Tibial nerve (tissue), 4 donors: ENCODE measurements at regions not wholly inside any gene's neighbourhood (a gene's known extent, or its start where the extent isn't known, plus 50 kb on each side); places are given as distances from the start of the nearest gene placed in this dataset.

ENCODE experiments used
- DNase-seq, 2 donors: peaks; one replicate each; pipeline ENCODE4 v3.0.0-alpha.2; 2019; ENCODE audit warnings: low spot score in 2 of 2
- H3K27ac ChIP-seq, 4 donors: fragments of 200-600 bp; sonication (generic) in 3 of 4; one replicate each; pipeline ENCODE4 v1.5.1; 2017 to 2019; ENCODE audit warnings: mild to moderate bottlenecking in 1 of 4
- H3K27me3 ChIP-seq, 2 donors: fragments of 200-600 bp; sonication (generic) in 1 of 2; one replicate each; pipeline versions ENCODE4 v1.5.1 to v1.6.0; 2017 to 2019
- H3K36me3 ChIP-seq, 3 donors: fragments of 200-600 bp; sonication (generic); one replicate each; pipeline ENCODE4 v1.5.1; 2018 to 2019
- H3K4me1 ChIP-seq, 4 donors: fragments of 200-600 bp; sonication (generic) in 3 of 4; one replicate each; pipeline ENCODE4 v1.5.1; 2017 to 2019
- H3K4me3 ChIP-seq, 4 donors: fragments of 200-600 bp; sonication (generic) in 3 of 4; one replicate each; pipeline ENCODE4 v1.5.1; 2017 to 2019; ENCODE audit warnings: mild to moderate bottlenecking in 1 of 4, moderate library complexity in 1 of 4
- H3K9me3 ChIP-seq, 4 donors: fragments of 200-600 bp; sonication (generic) in 3 of 4; one replicate each; pipeline ENCODE4 v1.5.1; 2017 to 2019
- EP300 ChIP-seq, 2 donors: sonication (generic); formaldehyde crosslinking; IDR thresholded peaks; one replicate each; pipeline ENCODE4 v1.6.1; 2017; ENCODE audit warnings: antibody characterized with exemption in 2 of 2, mild to moderate bottlenecking in 1 of 2
- POLR2A ChIP-seq, 2 donors: fragments of 450-650 bp; IDR thresholded peaks; one replicate each; pipeline ENCODE4 v1.6.1; 2017; ENCODE audit warnings: antibody characterized with exemption in 2 of 2, mild to moderate bottlenecking in 2 of 2, moderate library complexity in 2 of 2
- WGBS, 2 donors: methylation state at CpG; one replicate each; pipeline ENCODE4 v1.1.5; 2018; 5-methylcytosine and 5-hydroxymethylcytosine counted together
- TF ChIP-seq, protein P1 (sequence below), 5 experiments: fragments of 200-600 bp in 3 of 5; fragments of 450-650 bp in 2 of 5; sonication (generic) in 3 of 5; IDR thresholded peaks; one replicate each; pipeline ENCODE4 v1.5.1; 2016 to 2019; ENCODE audit warnings: antibody characterized with exemption in 5 of 5, mild to moderate bottlenecking in 3 of 5, moderate library complexity in 2 of 5

DNA sequence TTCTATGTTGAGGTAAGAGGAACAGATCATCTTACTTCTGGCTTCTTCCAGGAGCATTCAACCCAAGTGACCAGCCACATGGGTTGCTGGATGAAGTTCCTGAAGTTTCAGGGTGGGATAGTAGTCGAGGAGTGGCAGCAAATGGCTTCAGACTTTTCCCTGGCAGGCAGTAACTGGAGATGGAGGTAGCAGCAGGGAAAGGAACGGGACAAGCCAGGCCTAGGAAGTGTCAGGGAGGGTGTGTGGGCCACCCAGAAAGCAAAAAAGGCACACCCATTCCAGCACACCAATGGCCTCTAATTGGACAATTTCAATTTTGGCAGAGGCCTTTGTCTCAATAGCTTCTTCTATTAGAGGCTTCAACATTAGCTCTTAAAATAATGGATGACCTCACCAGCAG, 498.6 kb upstream of the ATP11B start:
- TF ChIP-seq, protein P1, sequence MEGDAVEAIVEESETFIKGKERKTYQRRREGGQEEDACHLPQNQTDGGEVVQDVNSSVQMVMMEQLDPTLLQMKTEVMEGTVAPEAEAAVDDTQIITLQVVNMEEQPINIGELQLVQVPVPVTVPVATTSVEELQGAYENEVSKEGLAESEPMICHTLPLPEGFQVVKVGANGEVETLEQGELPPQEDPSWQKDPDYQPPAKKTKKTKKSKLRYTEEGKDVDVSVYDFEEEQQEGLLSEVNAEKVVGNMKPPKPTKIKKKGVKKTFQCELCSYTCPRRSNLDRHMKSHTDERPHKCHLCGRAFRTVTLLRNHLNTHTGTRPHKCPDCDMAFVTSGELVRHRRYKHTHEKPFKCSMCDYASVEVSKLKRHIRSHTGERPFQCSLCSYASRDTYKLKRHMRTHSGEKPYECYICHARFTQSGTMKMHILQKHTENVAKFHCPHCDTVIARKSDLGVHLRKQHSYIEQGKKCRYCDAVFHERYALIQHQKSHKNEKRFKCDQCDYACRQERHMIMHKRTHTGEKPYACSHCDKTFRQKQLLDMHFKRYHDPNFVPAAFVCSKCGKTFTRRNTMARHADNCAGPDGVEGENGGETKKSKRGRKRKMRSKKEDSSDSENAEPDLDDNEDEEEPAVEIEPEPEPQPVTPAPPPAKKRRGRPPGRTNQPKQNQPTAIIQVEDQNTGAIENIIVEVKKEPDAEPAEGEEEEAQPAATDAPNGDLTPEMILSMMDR (IDR thresholded peaks at IDR 0.05) = no peak
- TF ChIP-seq POLR2A (IDR thresholded peaks at IDR 0.05) (no peak), EP300 (IDR thresholded peaks at IDR 0.05) (no peak)
- Histone ChIP-seq H3K4me3 (no peak overlapping the region), H3K9me3 (no peaks in the 10 kb centered on the region), H3K36me3 (no peaks in the 10 kb centered on the region), H3K27me3 (no peaks in the 10 kb centered on the region), H3K4me1 (no peaks in the 10 kb centered on the region), H3K27ac (no peak overlapping the region)
- WGBS, 2 donors = 65 to 87% methylated on average over 2 of the region's 2 CpGs
- DNase-seq = no peak

DNA sequence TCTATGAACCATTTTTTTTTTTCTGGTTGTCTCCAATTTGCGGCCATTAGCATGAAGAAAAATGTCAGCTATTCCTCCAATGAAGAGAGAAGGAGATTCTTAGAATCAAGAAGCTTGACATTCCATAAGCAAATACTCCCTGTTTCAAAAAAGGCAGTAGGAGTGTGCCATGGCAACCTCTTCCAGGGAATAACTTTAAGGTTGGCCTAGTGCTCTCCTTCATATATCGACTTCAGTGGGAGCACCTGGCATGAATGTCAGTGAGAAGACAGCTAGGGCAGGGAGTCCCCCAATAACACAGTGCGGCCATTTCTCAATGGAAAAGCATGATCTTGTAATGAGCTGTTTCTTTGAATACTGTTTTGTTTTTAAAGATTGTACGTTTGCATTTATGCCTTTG, 493.0 kb upstream of the ATP11B start:
- H3K4me1 ChIP-seq = no peaks in the 10 kb centered on the region
- H3K27me3 ChIP-seq = no peaks in the 10 kb centered on the region
- H3K9me3 ChIP-seq = no peaks in the 10 kb centered on the region
- H3K36me3 ChIP-seq = no peaks in the 10 kb centered on the region
- no peak overlapping the region for H3K4me3 ChIP-seq
- TF ChIP-seq, protein P1 (IDR thresholded peaks at IDR 0.05) = no peak
- TF ChIP-seq EP300 (IDR thresholded peaks at IDR 0.05) = no peak
- no peak for TF ChIP-seq POLR2A (IDR thresholded peaks at IDR 0.05)
- WGBS, 2 donors = 83 to 86% methylated on average over 4 of the region's 4 CpGs
- DNase-seq = no peak
- no peak overlapping the region for H3K27ac ChIP-seq

DNA sequence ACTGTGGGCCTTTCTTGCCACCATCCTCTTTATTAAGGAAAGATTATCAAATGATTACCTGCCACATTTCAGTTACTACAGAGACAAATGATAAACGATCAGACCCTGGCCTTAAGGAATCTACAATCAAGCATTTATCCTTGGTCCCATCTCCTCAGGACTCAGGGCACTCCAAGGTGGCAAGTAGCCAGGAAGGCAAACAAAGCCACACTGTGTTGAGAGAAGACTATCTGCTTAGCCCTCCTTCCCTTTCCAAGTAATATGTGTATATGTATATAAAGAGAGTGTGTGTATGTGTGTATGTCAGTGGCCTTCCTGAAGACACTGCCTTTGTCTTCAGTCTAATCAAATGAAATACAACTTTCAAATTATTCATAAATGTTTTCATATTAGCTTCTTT, 490.1 kb upstream of the ATP11B start:
- TF ChIP-seq EP300 (IDR thresholded peaks at IDR 0.05) (no peak), POLR2A (IDR thresholded peaks at IDR 0.05) (no peak)
- TF ChIP-seq, protein P1 (IDR thresholded peaks at IDR 0.05) = no peak

DNA sequence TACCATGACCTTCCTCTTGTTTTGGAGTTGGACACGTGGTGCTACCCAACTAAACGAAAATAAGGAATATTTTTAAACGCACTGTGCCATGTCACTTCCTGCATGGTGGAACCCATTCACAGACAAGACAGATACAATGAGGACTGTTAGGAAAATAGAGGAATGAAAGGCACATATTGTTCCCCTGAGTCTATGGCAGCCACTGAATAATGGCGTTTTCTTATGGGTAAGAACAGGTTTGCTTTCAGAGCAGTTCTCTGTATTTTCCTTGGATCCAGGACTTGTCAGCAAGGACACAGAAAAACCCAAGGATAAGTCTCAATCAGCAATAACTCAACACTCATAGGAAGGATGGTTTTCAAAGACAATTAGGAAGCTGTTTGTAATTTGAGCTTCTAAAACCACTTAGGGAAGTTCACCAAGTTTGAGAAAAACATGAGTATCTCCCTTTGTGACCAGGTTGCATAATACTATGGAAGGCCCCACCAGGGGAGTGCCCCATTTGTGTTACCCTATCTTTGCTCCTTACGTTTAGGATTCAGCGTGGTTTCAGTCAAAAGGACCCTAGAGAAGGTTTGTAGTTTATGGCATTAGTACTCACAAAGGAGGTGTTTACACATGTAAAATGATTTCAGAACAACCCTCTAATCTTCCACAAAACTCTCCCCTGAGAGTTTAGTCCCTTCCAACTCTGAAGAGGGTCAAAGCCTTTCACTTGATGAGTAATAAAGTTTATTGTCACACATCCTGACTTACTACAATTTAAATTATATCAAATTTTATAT, 487.2 kb upstream of the ATP11B start:
- TF ChIP-seq, protein P1 (IDR thresholded peaks at IDR 0.05) = no peak
- H3K27me3 ChIP-seq = no peaks in the 10 kb centered on the region
- no peak for DNase-seq
- H3K4me3 ChIP-seq = no peak overlapping the region
- no peaks in the 10 kb centered on the region for H3K36me3 ChIP-seq
- no peaks in the 10 kb centered on the region for H3K9me3 ChIP-seq
- no peaks in the 10 kb centered on the region for H3K4me1 ChIP-seq
- no peak overlapping the region for H3K27ac ChIP-seq
- WGBS, 2 donors = 56 to 64% methylated on average over 6 of the region's 6 CpGs

More for the DNA sequence above, 490.1 kb upstream of the ATP11B start:
- no peaks in the 10 kb centered on the region for H3K27me3 ChIP-seq
- H3K27ac ChIP-seq = no peak overlapping the region
- no peak for DNase-seq
- no peak overlapping the region for H3K4me3 ChIP-seq
- no peaks in the 10 kb centered on the region for H3K9me3 ChIP-seq
- no peaks in the 10 kb centered on the region for H3K36me3 ChIP-seq
- H3K4me1 ChIP-seq = no peaks in the 10 kb centered on the region
- 26 to 46% methylated on average over 1 of the region's 1 CpG for WGBS, 2 donors

DNA sequence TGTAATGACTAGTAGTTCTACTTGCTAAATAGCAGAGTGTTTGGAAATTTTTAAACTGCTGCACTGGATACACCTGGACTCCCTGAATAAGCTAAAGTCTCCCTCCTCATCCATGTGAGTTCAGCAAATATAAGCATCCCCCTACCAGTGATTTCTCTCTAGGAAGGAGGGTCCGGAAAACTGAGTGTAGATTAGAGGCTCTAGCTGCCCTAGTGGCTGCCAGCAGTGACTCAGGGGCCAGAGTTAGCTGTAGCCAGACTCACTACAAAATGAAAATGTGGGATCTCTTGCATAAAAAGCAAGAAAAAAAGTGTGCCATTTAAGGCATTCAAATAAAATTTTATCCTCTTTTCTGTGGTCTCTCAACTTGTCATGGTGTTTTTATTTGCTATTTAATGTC, 485.0 kb upstream of the ATP11B start:
- H3K36me3 ChIP-seq = no peaks in the 10 kb centered on the region
- H3K27me3 ChIP-seq = no peaks in the 10 kb centered on the region
- H3K4me3 ChIP-seq = no peak overlapping the region
- no peak for DNase-seq
- no peak overlapping the region for H3K27ac ChIP-seq
- peaks cover 0 to 7% (median 0%) of the 10 kb centered on the region in 4 donors for H3K9me3 ChIP-seq
- WGBS, 2 donors = 83 to 92% methylated on average over 1 of the region's 1 CpG
- H3K4me1 ChIP-seq = no peaks in the 10 kb centered on the region
- TF ChIP-seq POLR2A (IDR thresholded peaks at IDR 0.05) (no peak), EP300 (IDR thresholded peaks at IDR 0.05) (no peak)
- TF ChIP-seq, protein P1 (IDR thresholded peaks at IDR 0.05) = no peak
